Stimulated activated effector memory CD8-positive, alpha-beta T cell treated with anti-CD3 and anti-CD28 coated beads, Interleukin-12 subunit alpha, Interleukin-12 subunit beta, amount 100 ng/mL, for 72 hours (primary cell): ENCODE measurements at regions not wholly inside any gene's neighbourhood (a gene's known extent, or its start where the extent isn't known, plus 50 kb on each side); places are given as distances from the start of the nearest gene placed in this dataset.

Experiments used
- ATAC-seq: fragments of 150-1000 bp; cut with Tn5 transposase; 2 replicates; pipeline ENCODE4 v1.10.0; 2021
- DNase-seq, 2 donors: peaks; one replicate each; pipeline ENCODE4 v3.0.0; 2021 to 2022; ENCODE audit warnings: low spot score in 2 of 2
- H3K27ac Mint-ChIP-seq: one replicate; pipeline ENCODE4 v1.8.0; 2022; ENCODE audit warnings: mild to moderate bottlenecking, mixed read lengths
- H3K36me3 Mint-ChIP-seq: one replicate; pipeline ENCODE4 v1.8.0; 2022; ENCODE audit warnings: mild to moderate bottlenecking, mixed read lengths
- H3K4me1 Mint-ChIP-seq: one replicate; pipeline ENCODE4 v1.8.0; 2022; ENCODE audit warnings: mixed read lengths
- H3K4me3 Mint-ChIP-seq: one replicate; pipeline ENCODE4 v1.8.0; 2022; ENCODE audit warnings: mild to moderate bottlenecking, mixed read lengths
- H3K9me3 Mint-ChIP-seq: one replicate; pipeline ENCODE4 v1.8.0; 2022; ENCODE audit warnings: mixed read lengths

- H3K36me3 Mint-ChIP-seq: no peaks in the 10 kb centered on the region
- no peak overlapping the region for H3K4me3 Mint-ChIP-seq
- H3K9me3 Mint-ChIP-seq: peaks cover 7% of the 10 kb centered on the region
- ATAC-seq (no peak), DNase-seq (no peak)
- H3K4me1 Mint-ChIP-seq: no peaks in the 10 kb centered on the region
- no peak overlapping the region for H3K27ac Mint-ChIP-seq
These were observed 532.4 kb downstream of the ZNF804A start for GRCh38 chr2:185130685-185131084.

- H3K27ac Mint-ChIP-seq: no peak overlapping the region
- no peaks in the 10 kb centered on the region for H3K36me3 Mint-ChIP-seq
- H3K4me3 Mint-ChIP-seq: no peak overlapping the region
- H3K4me1 Mint-ChIP-seq: no peaks in the 10 kb centered on the region
- peaks cover 5% of the 10 kb centered on the region for H3K9me3 Mint-ChIP-seq
- DNase-seq (no peak), ATAC-seq (peak; percentile 16)
These were observed 534.2 kb downstream of the ZNF804A start for GRCh38 chr2:185132501-185133041.

GRCh38 chr2:185137700-185138099 is 539.4 kb downstream of the ZNF804A start:
- H3K36me3 Mint-ChIP-seq: no peaks in the 10 kb centered on the region
- H3K9me3 Mint-ChIP-seq: peaks cover 8% of the 10 kb centered on the region
- DNase-seq (no peak), ATAC-seq (no peak)
- H3K4me3 Mint-ChIP-seq: no peak overlapping the region
- no peak overlapping the region for H3K27ac Mint-ChIP-seq
- H3K4me1 Mint-ChIP-seq: no peaks in the 10 kb centered on the region

- peaks cover 7% of the 10 kb centered on the region for H3K9me3 Mint-ChIP-seq
- H3K4me3 Mint-ChIP-seq: no peak overlapping the region
- no peaks in the 10 kb centered on the region for H3K4me1 Mint-ChIP-seq
- no peak for DNase-seq
- H3K36me3 Mint-ChIP-seq: no peaks in the 10 kb centered on the region
- no peak overlapping the region for H3K27ac Mint-ChIP-seq
- no peak for ATAC-seq
These were observed 544.3 kb downstream of the ZNF804A start for GRCh38 chr2:185142677-185143076.

GRCh38 chr2:185144159-185144919 is 546.0 kb downstream of the ZNF804A start:
- Mint-ChIP-seq H3K4me1 (no peaks in the 10 kb centered on the region), H3K4me3 (no peak overlapping the region), H3K9me3 (peaks cover 7% of the 10 kb centered on the region), H3K36me3 (no peaks in the 10 kb centered on the region), H3K27ac (no peak overlapping the region)
- ATAC-seq (peak; percentile 40), DNase-seq (no peak)

- Mint-ChIP-seq H3K9me3 (peaks cover 5% of the 10 kb centered on the region), H3K4me1 (no peaks in the 10 kb centered on the region), H3K27ac (no peak overlapping the region), H3K36me3 (no peaks in the 10 kb centered on the region), H3K4me3 (no peak overlapping the region)
- no peak for DNase-seq
- no peak for ATAC-seq
These were observed 547.2 kb downstream of the ZNF804A start for GRCh38 chr2:185145316-185146121.

GRCh38 chr2:185147361-185147760 is 549.0 kb downstream of the ZNF804A start:
- no peaks in the 10 kb centered on the region for H3K36me3 Mint-ChIP-seq
- no peak overlapping the region for H3K27ac Mint-ChIP-seq
- ATAC-seq (no peak), DNase-seq (no peak)
- H3K4me1 Mint-ChIP-seq: no peaks in the 10 kb centered on the region
- peaks cover 10% of the 10 kb centered on the region for H3K9me3 Mint-ChIP-seq
- no peak overlapping the region for H3K4me3 Mint-ChIP-seq

- DNase-seq (no peak), ATAC-seq (no peak)
- Mint-ChIP-seq H3K27ac (no peak overlapping the region), H3K4me1 (no peaks in the 10 kb centered on the region), H3K9me3 (peaks cover 13% of the 10 kb centered on the region), H3K4me3 (no peak overlapping the region), H3K36me3 (no peaks in the 10 kb centered on the region)
These were observed 553.9 kb downstream of the ZNF804A start for GRCh38 chr2:185152186-185152585.

GRCh38 chr2:185161701-185162100 is 563.4 kb downstream of the ZNF804A start:
- H3K9me3 Mint-ChIP-seq: peaks cover 10% of the 10 kb centered on the region
- H3K4me3 Mint-ChIP-seq: no peak overlapping the region
- DNase-seq (no peak), ATAC-seq (no peak)
- H3K36me3 Mint-ChIP-seq: no peaks in the 10 kb centered on the region
- no peaks in the 10 kb centered on the region for H3K4me1 Mint-ChIP-seq
- no peak overlapping the region for H3K27ac Mint-ChIP-seq

- Mint-ChIP-seq H3K9me3 (peaks cover 9% of the 10 kb centered on the region), H3K27ac (no peak overlapping the region), H3K4me3 (no peak overlapping the region), H3K4me1 (no peaks in the 10 kb centered on the region), H3K36me3 (no peaks in the 10 kb centered on the region)
- DNase-seq (no peak), ATAC-seq (no peak)
These were observed 564.3 kb upstream of the FSIP2 start for GRCh38 chr2:185174353-185174752.

- no peaks in the 10 kb centered on the region for H3K36me3 Mint-ChIP-seq
- no peak for ATAC-seq
- no peak overlapping the region for H3K4me3 Mint-ChIP-seq
- peaks cover 14% of the 10 kb centered on the region for H3K9me3 Mint-ChIP-seq
- H3K27ac Mint-ChIP-seq: no peak overlapping the region
- no peaks in the 10 kb centered on the region for H3K4me1 Mint-ChIP-seq
- no peak for DNase-seq
These were observed 558.9 kb upstream of the FSIP2 start for GRCh38 chr2:185179743-185180142.

GRCh38 chr2:185181901-185182300 is 556.7 kb upstream of the FSIP2 start:
- H3K4me1 Mint-ChIP-seq: no peaks in the 10 kb centered on the region
- H3K9me3 Mint-ChIP-seq: peaks cover 13% of the 10 kb centered on the region
- no peak for ATAC-seq

GRCh38 chr2:185185044-185185443 is 553.6 kb upstream of the FSIP2 start:
- DNase-seq (no peak), ATAC-seq (peak; percentile 28)
- H3K27ac Mint-ChIP-seq: no peak overlapping the region
- no peak overlapping the region for H3K4me3 Mint-ChIP-seq
- no peaks in the 10 kb centered on the region for H3K4me1 Mint-ChIP-seq
- peaks cover 22% of the 10 kb centered on the region for H3K9me3 Mint-ChIP-seq
- H3K36me3 Mint-ChIP-seq: no peaks in the 10 kb centered on the region

More at GRCh38 chr2:185181901-185182300, 556.7 kb upstream of the FSIP2 start:
- Mint-ChIP-seq H3K27ac (no peak overlapping the region), H3K4me3 (no peak overlapping the region), H3K36me3 (no peaks in the 10 kb centered on the region)
- DNase-seq: no peak

GRCh38 chr2:185187421-185187820 is 551.2 kb upstream of the FSIP2 start:
- no peak overlapping the region for H3K4me3 Mint-ChIP-seq
- H3K27ac Mint-ChIP-seq: no peak overlapping the region
- DNase-seq (no peak), ATAC-seq (peak; percentile 39)
- no peaks in the 10 kb centered on the region for H3K4me1 Mint-ChIP-seq
- no peaks in the 10 kb centered on the region for H3K36me3 Mint-ChIP-seq
- H3K9me3 Mint-ChIP-seq: peaks cover 11% of the 10 kb centered on the region

- no peak overlapping the region for H3K4me3 Mint-ChIP-seq
- no peaks in the 10 kb centered on the region for H3K4me1 Mint-ChIP-seq
- H3K27ac Mint-ChIP-seq: no peak overlapping the region
- peaks cover 11% of the 10 kb centered on the region for H3K9me3 Mint-ChIP-seq
- no peaks in the 10 kb centered on the region for H3K36me3 Mint-ChIP-seq
- ATAC-seq: no peak
- DNase-seq: no peak
These were observed 549.9 kb upstream of the FSIP2 start for GRCh38 chr2:185188656-185189055.

- DNase-seq (no peak), ATAC-seq (no peak)
- Mint-ChIP-seq H3K9me3 (peaks cover 8% of the 10 kb centered on the region), H3K27ac (no peak overlapping the region), H3K4me3 (no peak overlapping the region), H3K36me3 (no peaks in the 10 kb centered on the region), H3K4me1 (no peaks in the 10 kb centered on the region)
These were observed 537.5 kb upstream of the FSIP2 start for GRCh38 chr2:185201063-185201462.
